ENCODE measurements at regions not wholly inside any gene's neighbourhood (a gene's known extent, or its start where the extent isn't known, plus 50 kb on each side); places are given as distances from the start of the nearest gene placed in this dataset.
A peak's percentile ranks its signal among the peaks of the same experiment; 100 is the strongest.

- peak; percentile 73 for TF ChIP-seq CTCF (IDR thresholded peaks at IDR 0.05)
Measured at GRCh38 chr9:82606492-82607382, 456.2 kb downstream of the RASEF start.

- no peak for TF ChIP-seq CTCF (IDR thresholded peaks at IDR 0.05)
Measured at GRCh38 chr9:82608487-82608886, 454.5 kb downstream of the RASEF start.

GRCh38 chr9:82612942-82613341 lies 450.0 kb downstream of the RASEF start:
- TF ChIP-seq CTCF (IDR thresholded peaks at IDR 0.05) = no peak

- no peak for TF ChIP-seq CTCF (IDR thresholded peaks at IDR 0.05)
Measured at GRCh38 chr9:82613498-82613897, 449.4 kb downstream of the RASEF start.

GRCh38 chr9:82616545-82616944 lies 446.4 kb downstream of the RASEF start:
- no peak for TF ChIP-seq CTCF (IDR thresholded peaks at IDR 0.05)

GRCh38 chr9:82621447-82621846 lies 441.5 kb downstream of the RASEF start:
- no peak for TF ChIP-seq CTCF (IDR thresholded peaks at IDR 0.05)

GRCh38 chr9:82637368-82637767 lies 425.6 kb downstream of the RASEF start:
- TF ChIP-seq CTCF (IDR thresholded peaks at IDR 0.05) = no peak
